ENCODE measurements at regions not wholly inside any gene's neighbourhood (a gene's known extent, or its start where the extent isn't known, plus 50 kb on each side); places are given as distances from the start of the nearest gene placed in this dataset.

DNA sequence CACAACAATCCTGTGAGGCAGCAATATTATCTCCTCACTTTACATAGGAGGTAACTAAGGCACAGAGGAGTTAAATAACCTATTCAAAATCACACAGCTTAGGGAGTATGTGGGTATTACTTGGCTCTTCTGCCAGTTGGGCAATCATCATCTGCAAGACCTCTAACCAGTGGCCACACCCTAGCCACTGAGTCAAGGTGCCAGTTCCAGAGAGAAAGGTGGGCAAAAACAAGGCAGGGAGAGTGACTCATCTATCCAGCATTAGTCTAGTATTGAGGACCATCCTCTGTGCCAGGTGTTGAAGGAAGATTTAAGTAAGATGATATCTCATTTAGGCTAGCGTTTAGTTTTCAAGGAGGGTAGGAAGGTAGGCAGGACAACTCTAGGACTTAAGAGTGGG is 113.9 kb upstream of the EOLA2 start:
- ATAC-seq (no peak), FAIRE-seq (no peak), DNase-seq (ENCODE audit: low read depth, low spot score) (no peak)
- CTCF ChIA-PET = no interaction called here
- Histone ChIP-seq H3K9me3 (replicated peaks; ENCODE audit: control insufficient read depth, insufficient read depth, low read length) (no peaks in the 10 kb centered on the region), H2AFZ (ENCODE audit: control insufficient read depth, low read depth, low read length) (no peak overlapping the region), H3K27ac (ENCODE audit: control insufficient read depth, insufficient read depth) (no peak overlapping the region), H3K4me2 (ENCODE audit: control insufficient read depth, insufficient read depth) (no peak overlapping the region), H3K79me2 (ENCODE audit: control insufficient read depth, insufficient read depth, low read length) (no peaks in the 10 kb centered on the region), H3K4me3 (no peak overlapping the region), H3K9ac (ENCODE audit: control insufficient read depth, insufficient read depth, low read length) (no peak overlapping the region), H3K4me1 (ENCODE audit: control insufficient read depth, insufficient read depth, low read length) (no peaks in the 10 kb centered on the region), H4K20me1 (ENCODE audit: control insufficient read depth, insufficient read depth) (no peaks in the 10 kb centered on the region), H3K27me3 (replicated peaks in 1 of 2; ENCODE audit: control insufficient read depth in 2 of 2, insufficient read depth in 2 of 2, low read length in 1 of 2) (no peaks in the 10 kb centered on the region), H3K36me3 (ENCODE audit: control insufficient read depth in 2 of 2, insufficient read depth in 2 of 2, low read length in 1 of 2) (no peaks in the 10 kb centered on the region)
- 42% methylated on average over 1 of the region's 1 CpG for WGBS (ENCODE audit: insufficient coverage, insufficient replicate concordance, low lambda C conversion rate, missing lambda C conversion rate)
- TF ChIP-seq, protein P1, sequence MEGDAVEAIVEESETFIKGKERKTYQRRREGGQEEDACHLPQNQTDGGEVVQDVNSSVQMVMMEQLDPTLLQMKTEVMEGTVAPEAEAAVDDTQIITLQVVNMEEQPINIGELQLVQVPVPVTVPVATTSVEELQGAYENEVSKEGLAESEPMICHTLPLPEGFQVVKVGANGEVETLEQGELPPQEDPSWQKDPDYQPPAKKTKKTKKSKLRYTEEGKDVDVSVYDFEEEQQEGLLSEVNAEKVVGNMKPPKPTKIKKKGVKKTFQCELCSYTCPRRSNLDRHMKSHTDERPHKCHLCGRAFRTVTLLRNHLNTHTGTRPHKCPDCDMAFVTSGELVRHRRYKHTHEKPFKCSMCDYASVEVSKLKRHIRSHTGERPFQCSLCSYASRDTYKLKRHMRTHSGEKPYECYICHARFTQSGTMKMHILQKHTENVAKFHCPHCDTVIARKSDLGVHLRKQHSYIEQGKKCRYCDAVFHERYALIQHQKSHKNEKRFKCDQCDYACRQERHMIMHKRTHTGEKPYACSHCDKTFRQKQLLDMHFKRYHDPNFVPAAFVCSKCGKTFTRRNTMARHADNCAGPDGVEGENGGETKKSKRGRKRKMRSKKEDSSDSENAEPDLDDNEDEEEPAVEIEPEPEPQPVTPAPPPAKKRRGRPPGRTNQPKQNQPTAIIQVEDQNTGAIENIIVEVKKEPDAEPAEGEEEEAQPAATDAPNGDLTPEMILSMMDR (IDR thresholded peaks at IDR 0.05 in 2 of 3, conservative IDR thresholded peaks at IDR 0.05 in 1 of 3; ENCODE audit: control insufficient read depth in 2 of 3, extremely low read depth in 1 of 3, insufficient read depth in 1 of 3, low read depth in 3 of 3, low read length in 3 of 3) = no peak
- TF ChIP-seq NBN (IDR thresholded peaks at IDR 0.05) = no peak
- no peak for TF ChIP-seq CBX3 (IDR thresholded peaks at IDR 0.05; ENCODE audit: borderline replicate concordance, low read depth)
- TF ChIP-seq NR2C1 (IDR thresholded peaks at IDR 0.05) = no peak
- no peak for TF ChIP-seq RCOR1 (conservative IDR thresholded peaks at IDR 0.05; ENCODE audit: low read depth, low read length)
- TF ChIP-seq HSF1 (IDR thresholded peaks at IDR 0.05; ENCODE audit: low read depth, low read length) = no peak
- no peak for TF ChIP-seq POLR2A (IDR thresholded peaks at IDR 0.05; ENCODE audit: low read depth, low read length)
- intact Hi-C loops (cut with micrococcal nuclease; ENCODE audit: unreplicated experiment) = loop anchor here (5.0 kb wide), 1 partner anchor 90 kb away; no protein-coding TSS in a partner anchor
- in situ Hi-C loops (cut with MboI) = no loop called here
- POLR2A ChIA-PET = no interaction called here
- BruUV-seq (replicated peaks) = no TSS peak
- SMC1A ChIA-PET (ENCODE audit: uncharacterized antibody, unreplicated experiment) = no interaction called here
- RAD21 ChIA-PET (ENCODE audit: unreplicated experiment) = interaction anchor here (0.6 kb wide), 1 partner anchor 344 kb away, joined by 3 read pairs; no protein-coding TSS in a partner anchor
